Uterus (tissue), 2 donors: ENCODE measurements at regions not wholly inside any gene's neighbourhood (a gene's known extent, or its start where the extent isn't known, plus 50 kb on each side); places are given as distances from the start of the nearest gene placed in this dataset.

Experiments used
- POLR2A ChIP-seq, 2 donors: fragments of 450-650 bp; IDR thresholded peaks; one replicate each; pipeline ENCODE4 v1.6.1; 2016; ENCODE audit warnings: antibody characterized with exemption in 2 of 2, mild to moderate bottlenecking in 1 of 2, moderate library complexity in 1 of 2
- TF ChIP-seq, protein P1 (sequence below), 4 experiments: fragments of 200-600 bp in 2 of 4; fragments of 450-650 bp in 2 of 4; sonication (generic) in 2 of 4; IDR thresholded peaks; one replicate each; pipeline ENCODE4 v1.5.1; 2016 to 2019; ENCODE audit warnings: antibody characterized with exemption in 4 of 4, mild to moderate bottlenecking in 2 of 4, moderate library complexity in 1 of 4

DNA sequence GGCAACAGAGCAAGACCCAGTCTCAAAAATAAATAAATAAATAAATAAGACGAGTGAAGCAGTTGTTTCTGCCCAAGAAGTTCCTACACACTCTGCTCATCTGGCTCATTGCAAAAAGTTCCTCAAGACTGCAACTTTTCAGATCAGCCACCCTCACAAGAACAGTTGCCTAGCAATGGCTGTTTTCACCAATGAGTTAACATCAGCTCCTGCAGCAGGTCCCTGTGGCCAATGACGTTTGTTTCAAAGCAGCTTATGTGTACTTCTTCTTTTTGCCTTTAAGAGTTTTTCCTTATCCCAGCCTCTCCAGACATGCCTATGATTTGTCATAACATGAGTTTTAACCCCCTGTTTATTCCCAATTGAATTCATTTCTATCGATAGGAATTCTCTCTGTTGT, 118.4 kb upstream of the SPRED1 start:
- TF ChIP-seq, protein P1, sequence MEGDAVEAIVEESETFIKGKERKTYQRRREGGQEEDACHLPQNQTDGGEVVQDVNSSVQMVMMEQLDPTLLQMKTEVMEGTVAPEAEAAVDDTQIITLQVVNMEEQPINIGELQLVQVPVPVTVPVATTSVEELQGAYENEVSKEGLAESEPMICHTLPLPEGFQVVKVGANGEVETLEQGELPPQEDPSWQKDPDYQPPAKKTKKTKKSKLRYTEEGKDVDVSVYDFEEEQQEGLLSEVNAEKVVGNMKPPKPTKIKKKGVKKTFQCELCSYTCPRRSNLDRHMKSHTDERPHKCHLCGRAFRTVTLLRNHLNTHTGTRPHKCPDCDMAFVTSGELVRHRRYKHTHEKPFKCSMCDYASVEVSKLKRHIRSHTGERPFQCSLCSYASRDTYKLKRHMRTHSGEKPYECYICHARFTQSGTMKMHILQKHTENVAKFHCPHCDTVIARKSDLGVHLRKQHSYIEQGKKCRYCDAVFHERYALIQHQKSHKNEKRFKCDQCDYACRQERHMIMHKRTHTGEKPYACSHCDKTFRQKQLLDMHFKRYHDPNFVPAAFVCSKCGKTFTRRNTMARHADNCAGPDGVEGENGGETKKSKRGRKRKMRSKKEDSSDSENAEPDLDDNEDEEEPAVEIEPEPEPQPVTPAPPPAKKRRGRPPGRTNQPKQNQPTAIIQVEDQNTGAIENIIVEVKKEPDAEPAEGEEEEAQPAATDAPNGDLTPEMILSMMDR (IDR thresholded peaks at IDR 0.05), result no peak
- TF ChIP-seq POLR2A (IDR thresholded peaks at IDR 0.05), result no peak
